Mesendoderm (in vitro differentiated cells): ENCODE measurements at regions not wholly inside any gene's neighbourhood (a gene's known extent, or its start where the extent isn't known, plus 50 kb on each side); places are given as distances from the start of the nearest gene placed in this dataset.
"Not testable (repeated sequence)": the region's sequence is repeated elsewhere in the genome, so short reads cannot be mapped to it uniquely, and the experiment has no call there.

ENCODE experiments used
- DNase-seq: peaks from one replicate; pipeline ENCODE4 v3.0.0; 2013
- H2AK5ac ChIP-seq: 2 replicates; pipeline ENCODE4 v1.6.1; 2013; ENCODE audit warnings: low read length, inconsistent platforms
- H2BK120ac ChIP-seq: 2 replicates; pipeline ENCODE4 v1.6.1; 2013; ENCODE audit warnings: low read depth, mild to moderate bottlenecking, low read length, moderate library complexity, mixed read lengths
- H2BK15ac ChIP-seq: replicated peaks from 2 replicates; pipeline ENCODE4 v1.6.1; 2013; ENCODE audit warnings: low read depth, mild to moderate bottlenecking, moderate library complexity
- H2BK5ac ChIP-seq: 2 replicates; pipeline ENCODE4 v1.6.1; 2013; ENCODE audit warnings: low read length, inconsistent platforms
- H3K18ac ChIP-seq: 2 replicates; pipeline ENCODE4 v1.6.1; 2013; ENCODE audit warnings: mild to moderate bottlenecking, low read length, mixed read lengths
- H3K23ac ChIP-seq: one replicate; pipeline ENCODE4 v1.6.1; 2013; ENCODE audit warnings: low read length
- H3K27ac ChIP-seq: 2 replicates; pipeline ENCODE4 v1.5.1; 2013; ENCODE audit warnings: low read depth, mild to moderate bottlenecking, inconsistent platforms, low read length, moderate library complexity
- H3K27me3 ChIP-seq: 2 replicates; pipeline ENCODE4 v1.6.1; 2013; ENCODE audit warnings: low read length, control low read depth, mild to moderate bottlenecking, inconsistent platforms; ENCODE audit not compliant: insufficient read depth, poor library complexity
- H3K36me3 ChIP-seq: 2 replicates; pipeline ENCODE4 v1.6.1; 2013; ENCODE audit warnings: low read length, inconsistent platforms; ENCODE audit not compliant: control insufficient read depth, insufficient read depth
- H3K4ac ChIP-seq: one replicate; pipeline ENCODE4 v1.6.1; 2013; ENCODE audit warnings: low read depth, mild to moderate bottlenecking, low read length, moderate library complexity
- H3K4me1 ChIP-seq: 2 replicates; pipeline ENCODE4 v1.6.1; 2013; ENCODE audit warnings: low read depth, low read length, inconsistent platforms; ENCODE audit not compliant: control insufficient read depth
- H3K4me2 ChIP-seq: 2 replicates; pipeline ENCODE4 v1.6.1; 2013; ENCODE audit warnings: low read length
- H3K4me3 ChIP-seq: 2 replicates; pipeline ENCODE4 v1.5.1; 2013; ENCODE audit warnings: mild to moderate bottlenecking, low read length
- H3K56ac ChIP-seq: one replicate; pipeline ENCODE4 v1.6.1; 2013; ENCODE audit warnings: low read length
- H3K79me1 ChIP-seq: 2 replicates; pipeline ENCODE4 v1.6.1; 2013; ENCODE audit warnings: low read length, inconsistent platforms
- H3K79me2 ChIP-seq: 2 replicates; pipeline ENCODE4 v1.6.1; 2013; ENCODE audit warnings: mild to moderate bottlenecking, low read length; ENCODE audit not compliant: control insufficient read depth, insufficient read depth
- H3K9ac ChIP-seq: 2 replicates; pipeline ENCODE4 v1.6.1; 2013; ENCODE audit warnings: low read length, inconsistent platforms
- H4K5ac ChIP-seq: one replicate; pipeline ENCODE4 v1.6.1; 2013; ENCODE audit warnings: low read length
- H4K8ac ChIP-seq: one replicate; pipeline ENCODE4 v1.6.1; 2013; ENCODE audit warnings: low read depth, mild to moderate bottlenecking, control low read depth, low read length, moderate library complexity
- WGBS: extraction: QIAGEN DNeasy Blood & Tissue Kit; methylation state at CpG from one replicate; pipeline ENCODE4 v1.1.7; 2013; ENCODE audit warnings: low lambda C conversion rate, missing lambda C conversion rate; ENCODE audit not compliant: insufficient coverage; ENCODE audit errors: extremely low coverage; 5-methylcytosine and 5-hydroxymethylcytosine counted together

DNA sequence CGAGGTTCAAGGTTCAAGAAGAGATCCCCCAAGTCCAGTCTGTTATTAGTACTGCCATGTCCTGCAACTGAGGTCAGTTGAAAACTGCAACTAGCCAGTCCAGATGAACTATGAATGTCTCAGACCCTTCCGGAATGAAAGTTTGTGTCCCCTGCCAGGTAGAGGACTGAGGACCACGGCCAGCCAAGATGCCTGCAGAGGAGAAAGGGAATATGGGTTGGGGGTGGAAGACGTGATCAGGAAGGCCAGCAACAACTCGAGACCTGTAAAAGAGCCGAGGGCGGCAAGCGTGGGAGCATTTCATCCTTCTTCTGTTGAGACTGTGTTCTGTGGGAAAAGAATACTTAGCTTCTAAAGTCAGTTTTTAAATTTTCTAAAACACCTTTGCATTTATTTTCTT lies 572.4 kb upstream of the B3GAT1 start:
- Histone ChIP-seq H3K4me2 (no peak overlapping the region), H3K79me2 (no peaks in the 10 kb centered on the region), H3K9ac (no peak overlapping the region), H2BK5ac (no peak overlapping the region), H3K36me3 (no peaks in the 10 kb centered on the region), H3K56ac (no peak overlapping the region), H4K5ac (no peak overlapping the region), H3K4me1 (no peaks in the 10 kb centered on the region), H3K4me3 (no peak overlapping the region), H3K4ac (no peak overlapping the region), H3K23ac (no peak overlapping the region), H2AK5ac (no peak overlapping the region), H2BK15ac (no peak overlapping the region), H3K27me3 (no peaks in the 10 kb centered on the region), H3K27ac (no peak overlapping the region), H3K79me1 (no peaks in the 10 kb centered on the region), H2BK120ac (no peak overlapping the region), H4K8ac (no peak overlapping the region), H3K18ac (no peak overlapping the region)
- no CpG with 5 or more reads among the region's 8 CpGs for WGBS
- DNase-seq = no peak

DNA sequence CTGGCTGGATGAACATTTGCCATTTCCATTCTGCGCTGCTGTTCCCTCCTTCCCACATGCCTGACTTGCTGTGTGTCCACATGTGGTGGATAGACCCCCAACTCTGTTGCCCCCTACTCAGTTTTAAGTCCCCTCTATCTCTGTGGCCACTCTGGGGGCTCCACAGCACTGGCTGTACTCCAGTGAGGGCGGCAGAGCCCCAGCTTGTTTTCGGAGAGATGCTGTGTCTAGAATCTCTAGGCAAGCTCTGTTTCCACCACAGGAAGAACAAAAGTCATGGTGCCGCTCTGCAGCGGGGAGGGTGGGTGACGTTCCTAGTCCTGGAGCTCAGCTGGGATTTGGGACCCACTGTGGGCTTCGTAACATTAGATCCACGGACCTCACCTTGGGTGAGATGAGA lies 570.4 kb upstream of the B3GAT1 start:
- H3K4me1 ChIP-seq, DNase-seq, H3K79me1 ChIP-seq, H3K4ac ChIP-seq, H3K4me3 ChIP-seq, H3K23ac ChIP-seq, H2BK15ac ChIP-seq, H3K56ac ChIP-seq, H4K5ac ChIP-seq, H3K9ac ChIP-seq, H2BK120ac ChIP-seq, H3K27me3 ChIP-seq, H2BK5ac ChIP-seq, H2AK5ac ChIP-seq, H3K27ac ChIP-seq, H3K36me3 ChIP-seq, H3K79me2 ChIP-seq, H4K8ac ChIP-seq, H3K18ac ChIP-seq, H3K4me2 ChIP-seq: not testable (repeated sequence)
- no CpG with 5 or more reads among the region's 8 CpGs for WGBS

DNA sequence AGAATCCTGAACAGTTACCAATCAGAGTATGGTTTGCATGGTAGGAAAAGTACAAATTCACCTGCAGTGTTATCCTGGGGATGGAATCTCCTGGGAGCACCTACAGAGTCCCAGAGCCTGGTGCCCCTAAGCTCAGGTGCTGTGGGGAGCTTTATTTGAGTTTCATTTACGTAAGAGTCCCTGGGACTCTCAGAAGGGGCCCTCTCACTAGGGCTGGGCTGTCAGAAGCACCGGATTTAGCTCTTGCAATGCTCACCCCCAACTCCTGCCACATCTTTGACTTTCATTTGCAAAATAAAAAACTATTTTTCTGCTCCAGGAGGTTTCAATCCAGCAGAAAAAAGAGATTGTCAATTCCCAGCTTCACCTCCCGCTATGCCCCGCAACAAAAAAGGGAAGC lies 569.8 kb upstream of the B3GAT1 start:
- no peak overlapping the region for H3K27ac ChIP-seq
- H2BK5ac ChIP-seq = no peak overlapping the region
- no peaks in the 10 kb centered on the region for H3K79me1 ChIP-seq
- no peak overlapping the region for H3K4me2 ChIP-seq
- H3K4me1 ChIP-seq = no peaks in the 10 kb centered on the region
- H3K79me2 ChIP-seq = no peaks in the 10 kb centered on the region
- H4K8ac ChIP-seq = no peak overlapping the region
- DNase-seq = no peak
- no peak overlapping the region for H2BK120ac ChIP-seq
- H3K23ac ChIP-seq = no peak overlapping the region
- H3K4ac ChIP-seq = no peak overlapping the region
- no CpG with 5 or more reads among the region's 4 CpGs for WGBS
- no peak overlapping the region for H4K5ac ChIP-seq
- H3K4me3 ChIP-seq = no peak overlapping the region
- H3K18ac ChIP-seq = no peak overlapping the region
- no peak overlapping the region for H3K9ac ChIP-seq
- no peaks in the 10 kb centered on the region for H3K36me3 ChIP-seq
- no peak overlapping the region for H3K56ac ChIP-seq
- H2BK15ac ChIP-seq = no peak overlapping the region
- no peaks in the 10 kb centered on the region for H3K27me3 ChIP-seq
- no peak overlapping the region for H2AK5ac ChIP-seq

DNA sequence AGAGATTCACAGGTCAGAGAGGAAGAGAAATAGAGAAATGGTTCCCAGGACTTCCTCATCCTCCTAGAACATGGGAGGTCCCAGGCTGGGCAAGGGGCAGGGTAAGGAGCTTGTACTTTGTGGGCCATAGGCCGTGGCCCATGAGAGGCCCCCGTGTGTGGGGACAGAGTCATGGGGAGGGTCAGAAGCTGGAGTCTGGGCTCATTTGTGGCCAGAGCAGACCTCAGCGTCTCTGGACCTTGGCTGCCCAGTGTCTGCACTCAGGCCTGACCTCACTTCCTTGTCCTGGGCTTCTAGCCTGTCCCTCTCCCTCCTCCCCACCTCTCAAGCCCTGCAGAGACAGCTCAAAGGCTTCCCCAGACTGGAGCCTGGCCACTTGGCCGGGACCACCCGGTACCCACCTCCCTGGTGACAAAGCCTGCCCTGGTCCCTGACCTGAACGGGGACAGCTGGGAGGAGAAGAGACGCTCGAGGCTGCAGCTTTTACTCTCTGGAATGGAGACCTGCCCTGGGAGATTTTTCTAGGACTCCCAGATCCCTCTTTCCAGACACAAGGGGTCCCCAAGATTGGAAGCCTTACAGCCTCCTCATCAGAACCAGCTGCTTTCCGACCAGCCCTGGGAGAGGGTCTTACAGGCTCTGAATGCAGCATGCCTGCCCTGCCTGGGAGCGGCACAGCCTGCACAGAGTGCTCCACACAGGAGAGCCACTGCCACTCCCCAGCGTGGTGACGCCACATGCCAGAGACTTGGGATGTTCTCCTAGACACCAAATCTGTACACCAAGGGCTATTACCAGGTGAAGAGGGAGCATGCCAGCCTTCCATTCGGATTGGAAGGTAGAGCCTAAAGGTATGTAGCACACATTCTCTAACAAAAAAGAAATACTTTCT lies 569.0 kb upstream of the B3GAT1 start:
- H2BK15ac ChIP-seq = no peak overlapping the region
- no peak overlapping the region for H4K8ac ChIP-seq
- no peak overlapping the region for H3K4me3 ChIP-seq
- H3K27me3 ChIP-seq = no peaks in the 10 kb centered on the region
- no peak overlapping the region for H3K9ac ChIP-seq
- no peaks in the 10 kb centered on the region for H3K79me2 ChIP-seq
- H3K23ac ChIP-seq = no peak overlapping the region
- H2BK120ac ChIP-seq = no peak overlapping the region
- no peaks in the 10 kb centered on the region for H3K4me1 ChIP-seq
- H3K18ac ChIP-seq = no peak overlapping the region
- H3K27ac ChIP-seq = no peak overlapping the region
- no peaks in the 10 kb centered on the region for H3K36me3 ChIP-seq
- H2BK5ac ChIP-seq = no peak overlapping the region
- H2AK5ac ChIP-seq = no peak overlapping the region
- no CpG with 5 or more reads among the region's 13 CpGs for WGBS
- H3K79me1 ChIP-seq = no peaks in the 10 kb centered on the region
- no peak for DNase-seq
- H3K4ac ChIP-seq = no peak overlapping the region
- H4K5ac ChIP-seq = no peak overlapping the region
- H3K56ac ChIP-seq = no peak overlapping the region
- H3K4me2 ChIP-seq = no peak overlapping the region

DNA sequence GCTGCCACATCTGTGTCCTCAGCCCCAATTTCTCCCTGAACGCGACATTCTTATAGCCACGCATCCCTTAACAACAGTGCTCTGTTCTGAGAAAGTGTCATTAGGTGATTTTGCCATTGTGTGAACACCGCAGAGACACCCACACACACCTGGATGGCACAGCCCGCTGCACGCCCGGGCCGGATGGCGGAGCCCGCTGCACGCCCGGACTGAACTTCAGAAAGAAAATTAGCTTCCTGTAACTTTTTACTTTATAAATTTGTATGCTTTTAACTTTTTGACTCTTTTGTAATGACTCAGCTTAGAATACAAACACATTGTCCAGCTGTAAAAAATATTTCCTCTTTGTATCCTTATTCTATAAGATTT lies 567.0 kb upstream of the B3GAT1 start:
- not testable (repeated sequence) for H3K18ac ChIP-seq, H2BK5ac ChIP-seq, H3K56ac ChIP-seq, H3K4ac ChIP-seq, DNase-seq, H2AK5ac ChIP-seq, H4K5ac ChIP-seq, H3K23ac ChIP-seq, H3K4me2 ChIP-seq, H3K9ac ChIP-seq, H3K79me1 ChIP-seq, H3K27ac ChIP-seq, H3K27me3 ChIP-seq, H4K8ac ChIP-seq, H2BK15ac ChIP-seq, H3K36me3 ChIP-seq, H3K79me2 ChIP-seq, H3K4me3 ChIP-seq, H3K4me1 ChIP-seq, H2BK120ac ChIP-seq
- no CpG with 5 or more reads among the region's 12 CpGs for WGBS
